ENCODE measurements at regions not wholly inside any gene's neighbourhood (a gene's known extent, or its start where the extent isn't known, plus 50 kb on each side); places are given as distances from the start of the nearest gene placed in this dataset.

- TF ChIP-seq CTCF (IDR thresholded peaks at IDR 0.05; ENCODE audit: low read depth, low read length, missing input control) = no peak
- TF ChIP-seq ATF3 (IDR thresholded peaks at IDR 0.05) = no peak
- TF ChIP-seq REST (IDR thresholded peaks at IDR 0.05) = no peak
- TF ChIP-seq MAX (IDR thresholded peaks at IDR 0.05) = no peak
- no peak for TF ChIP-seq RXRA (IDR thresholded peaks at IDR 0.05)
- TF ChIP-seq TAF1 (conservative IDR thresholded peaks at IDR 0.05) = no peak
- no peak for TF ChIP-seq YY1 (IDR thresholded peaks at IDR 0.05)
- TF ChIP-seq SP1 (IDR thresholded peaks at IDR 0.05) = no peak
These were observed 370.8 kb downstream of the RWDD3 start for GRCh38 chr1:95604771-95605170.

All from liver (tissue), 3 donors.